Suprapubic skin (tissue), 4 donors: ENCODE measurements at regions not wholly inside any gene's neighbourhood (a gene's known extent, or its start where the extent isn't known, plus 50 kb on each side); places are given as distances from the start of the nearest gene placed in this dataset.
"Not testable (repeated sequence)": the region's sequence is repeated elsewhere in the genome, so short reads cannot be mapped to it uniquely, and the experiment has no call there.

Experiments
- DNase-seq, 2 donors: peaks; one replicate each; pipeline ENCODE4 v3.0.0-alpha.2; 2019; ENCODE audit warnings: low spot score in 2 of 2
- H3K27ac ChIP-seq: fragments of 200-600 bp; sonication (generic); one replicate; pipeline ENCODE4 v1.5.1; 2019
- H3K27me3 ChIP-seq: fragments of 200-600 bp; sonication (generic); one replicate; pipeline ENCODE4 v1.5.1; 2019
- H3K36me3 ChIP-seq: fragments of 200-600 bp; sonication (generic); one replicate; pipeline ENCODE4 v1.5.1; 2019
- H3K4me1 ChIP-seq: fragments of 200-600 bp; sonication (generic); one replicate; pipeline ENCODE4 v1.5.1; 2019
- H3K4me3 ChIP-seq: fragments of 200-600 bp; sonication (generic); one replicate; pipeline ENCODE4 v1.5.1; 2019; ENCODE audit warnings: mild to moderate bottlenecking
- H3K9me3 ChIP-seq: fragments of 200-600 bp; sonication (generic); one replicate; pipeline ENCODE4 v1.5.1; 2019
- EP300 ChIP-seq: sonication (generic); formaldehyde crosslinking; IDR thresholded peaks from one replicate; pipeline ENCODE4 v1.6.1; 2017; ENCODE audit warnings: antibody characterized with exemption
- POLR2A ChIP-seq, 2 donors: fragments of 450-650 bp; IDR thresholded peaks; one replicate each; pipeline ENCODE4 v1.6.1; 2017; ENCODE audit warnings: antibody characterized with exemption in 2 of 2, mild to moderate bottlenecking in 2 of 2, moderate library complexity in 2 of 2
- POLR2AphosphoS5 ChIP-seq, 3 donors: sonication (generic); formaldehyde crosslinking; IDR thresholded peaks; one replicate each; pipeline ENCODE4 v1.6.1; 2017; ENCODE audit warnings: antibody characterized with exemption in 3 of 3
- WGBS: methylation state at CpG from one replicate; pipeline ENCODE4 v1.1.5; 2018; 5-methylcytosine and 5-hydroxymethylcytosine counted together
- TF ChIP-seq, protein P1 (sequence below), 2 donors: fragments of 200-600 bp in 1 of 2; fragments of 450-650 bp in 1 of 2; sonication (generic) in 1 of 2; IDR thresholded peaks; one replicate each; pipeline ENCODE4 v1.5.1; 2016 to 2019; ENCODE audit warnings: antibody characterized with exemption in 2 of 2, mild to moderate bottlenecking in 1 of 2, moderate library complexity in 1 of 2

DNA sequence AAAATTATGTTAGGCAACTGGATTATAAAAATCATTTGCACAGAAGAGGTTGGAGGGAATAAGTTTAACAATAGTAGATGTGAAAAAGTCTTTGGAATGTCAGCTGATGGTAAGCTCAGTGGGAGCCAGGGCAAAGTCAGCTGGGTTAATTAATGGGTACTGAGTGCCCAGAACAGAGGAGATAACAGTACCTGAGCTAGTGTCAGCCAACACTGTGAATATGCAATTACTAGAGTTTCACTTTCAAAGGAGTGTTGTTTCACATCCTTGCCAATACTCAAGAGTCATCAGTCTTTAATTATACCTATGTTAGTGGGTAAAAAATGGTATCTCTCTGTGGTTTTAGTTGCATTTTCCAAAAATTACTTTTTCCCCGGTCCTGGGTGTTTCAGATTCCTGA, 135.1 kb downstream of the KIF4B start:
- no peaks in the 10 kb centered on the region for H3K4me1 ChIP-seq
- H3K27me3 ChIP-seq: no peaks in the 10 kb centered on the region
- no peak overlapping the region for H3K4me3 ChIP-seq
- H3K9me3 ChIP-seq: no peaks in the 10 kb centered on the region
- H3K27ac ChIP-seq: no peak overlapping the region
- no peak for TF ChIP-seq POLR2A (IDR thresholded peaks at IDR 0.05)
- TF ChIP-seq, protein P1, sequence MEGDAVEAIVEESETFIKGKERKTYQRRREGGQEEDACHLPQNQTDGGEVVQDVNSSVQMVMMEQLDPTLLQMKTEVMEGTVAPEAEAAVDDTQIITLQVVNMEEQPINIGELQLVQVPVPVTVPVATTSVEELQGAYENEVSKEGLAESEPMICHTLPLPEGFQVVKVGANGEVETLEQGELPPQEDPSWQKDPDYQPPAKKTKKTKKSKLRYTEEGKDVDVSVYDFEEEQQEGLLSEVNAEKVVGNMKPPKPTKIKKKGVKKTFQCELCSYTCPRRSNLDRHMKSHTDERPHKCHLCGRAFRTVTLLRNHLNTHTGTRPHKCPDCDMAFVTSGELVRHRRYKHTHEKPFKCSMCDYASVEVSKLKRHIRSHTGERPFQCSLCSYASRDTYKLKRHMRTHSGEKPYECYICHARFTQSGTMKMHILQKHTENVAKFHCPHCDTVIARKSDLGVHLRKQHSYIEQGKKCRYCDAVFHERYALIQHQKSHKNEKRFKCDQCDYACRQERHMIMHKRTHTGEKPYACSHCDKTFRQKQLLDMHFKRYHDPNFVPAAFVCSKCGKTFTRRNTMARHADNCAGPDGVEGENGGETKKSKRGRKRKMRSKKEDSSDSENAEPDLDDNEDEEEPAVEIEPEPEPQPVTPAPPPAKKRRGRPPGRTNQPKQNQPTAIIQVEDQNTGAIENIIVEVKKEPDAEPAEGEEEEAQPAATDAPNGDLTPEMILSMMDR (IDR thresholded peaks at IDR 0.05): no peak
- TF ChIP-seq POLR2AphosphoS5 (IDR thresholded peaks at IDR 0.05): no peak
- TF ChIP-seq EP300: no peak
- no peak for DNase-seq
- H3K36me3 ChIP-seq: no peaks in the 10 kb centered on the region
- 55% methylated on average over 1 of the region's 1 CpG for WGBS

DNA sequence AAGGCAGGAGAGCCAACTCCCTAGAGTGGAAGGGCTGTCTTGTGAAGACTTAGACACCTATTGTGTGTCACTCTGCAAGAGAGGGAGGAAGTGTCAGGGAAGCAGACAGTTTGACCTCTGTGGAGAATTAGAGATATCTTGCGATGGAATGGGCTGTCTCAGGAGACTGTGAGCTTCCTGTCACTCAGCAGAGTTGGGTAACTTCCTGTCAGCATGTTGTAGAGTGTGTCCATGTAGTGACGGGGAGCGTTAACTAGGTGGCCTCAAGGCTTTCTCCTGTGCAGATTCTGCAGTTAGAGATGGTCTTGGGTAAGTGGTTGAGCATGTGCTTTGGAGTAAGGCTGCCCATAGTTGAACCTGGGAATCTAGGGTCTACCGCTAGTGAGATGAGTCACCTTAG, 136.5 kb downstream of the KIF4B start:
- DNase-seq: no peak
- H3K27me3 ChIP-seq: no peaks in the 10 kb centered on the region
- no peak overlapping the region for H3K27ac ChIP-seq
- no peak overlapping the region for H3K4me3 ChIP-seq
- H3K9me3 ChIP-seq: no peaks in the 10 kb centered on the region
- WGBS: 67% methylated on average over 4 of the region's 4 CpGs
- TF ChIP-seq, protein P1 (IDR thresholded peaks at IDR 0.05): no peak
- no peak for TF ChIP-seq POLR2A (IDR thresholded peaks at IDR 0.05)
- H3K36me3 ChIP-seq: no peaks in the 10 kb centered on the region
- H3K4me1 ChIP-seq: no peaks in the 10 kb centered on the region

DNA sequence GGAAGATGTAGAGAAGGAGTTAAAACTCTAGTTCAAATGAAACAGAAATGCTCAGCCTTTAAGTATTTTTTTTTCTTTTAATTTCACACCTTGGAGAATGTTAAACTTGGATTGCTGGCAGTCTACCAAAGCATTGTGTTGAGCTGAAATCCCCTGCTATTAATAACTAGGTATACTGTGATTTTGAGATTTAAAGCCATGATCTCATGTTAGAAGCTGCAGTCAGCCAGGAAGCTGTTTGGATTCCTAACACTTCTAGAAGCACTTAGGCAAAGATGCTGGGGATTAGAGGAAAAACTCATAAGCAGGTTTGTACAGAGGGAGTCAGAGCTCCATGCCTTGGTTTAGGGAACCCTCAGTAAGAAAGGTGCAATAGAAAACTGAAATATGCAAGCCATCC, 141.4 kb downstream of the KIF4B start:
- Histone ChIP-seq H3K4me3 (no peak overlapping the region), H3K27me3 (no peaks in the 10 kb centered on the region), H3K4me1 (no peaks in the 10 kb centered on the region), H3K27ac (no peak overlapping the region), H3K36me3 (no peaks in the 10 kb centered on the region), H3K9me3 (no peaks in the 10 kb centered on the region)
- TF ChIP-seq POLR2A (IDR thresholded peaks at IDR 0.05) (no peak), EP300 (no peak), POLR2AphosphoS5 (IDR thresholded peaks at IDR 0.05) (no peak)
- TF ChIP-seq, protein P1 (IDR thresholded peaks at IDR 0.05): no peak
- DNase-seq: no peak

DNA sequence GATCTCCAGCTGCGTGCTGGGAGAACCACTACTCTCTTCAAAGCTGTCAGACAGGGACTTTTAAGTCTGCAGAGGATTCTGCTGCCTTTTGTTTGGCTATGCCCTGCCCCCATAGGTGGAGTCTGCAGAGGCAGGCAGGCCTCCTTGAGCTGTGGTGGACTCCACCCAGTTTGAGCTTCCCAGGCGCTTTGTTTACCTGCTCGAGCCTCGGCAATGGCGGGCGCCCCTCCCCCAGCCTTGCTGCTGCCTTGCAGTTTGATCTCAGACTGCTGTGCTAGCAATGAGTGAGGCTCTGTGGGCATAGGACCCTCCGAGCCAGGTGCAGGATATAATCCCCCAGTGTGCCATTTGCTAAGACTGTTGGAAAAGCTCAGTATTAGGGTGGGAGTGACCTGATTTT, 149.5 kb downstream of the KIF4B start:
- not testable (repeated sequence) for H3K27me3 ChIP-seq, H3K9me3 ChIP-seq, DNase-seq, H3K4me3 ChIP-seq, H3K4me1 ChIP-seq, H3K27ac ChIP-seq, H3K36me3 ChIP-seq
- WGBS: 75% methylated on average over 1 of the region's 7 CpGs

DNA sequence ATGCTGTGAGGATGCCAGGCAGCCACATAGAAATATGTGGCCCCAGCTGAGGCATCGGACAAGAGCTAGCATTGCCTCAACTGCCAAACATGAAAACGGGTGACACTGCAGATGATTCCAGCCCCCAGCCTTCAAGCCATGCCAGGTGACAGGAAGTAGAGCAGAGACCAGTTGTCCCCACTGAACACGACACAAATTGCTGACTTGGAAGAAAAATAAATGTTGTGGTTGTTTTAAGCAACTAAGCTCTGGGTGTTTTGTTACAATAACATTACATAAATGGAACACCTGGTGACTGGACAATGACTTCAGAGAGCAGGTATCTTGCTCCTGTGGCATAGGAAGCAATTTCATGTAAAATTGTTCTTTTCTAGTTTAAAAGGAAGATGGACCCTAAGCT, 154.2 kb downstream of the KIF4B start:
- 79% methylated on average over 3 of the region's 3 CpGs for WGBS
- Histone ChIP-seq H3K4me3 (no peak overlapping the region), H3K27ac (no peak overlapping the region), H3K4me1 (no peaks in the 10 kb centered on the region), H3K9me3 (no peaks in the 10 kb centered on the region), H3K27me3 (no peaks in the 10 kb centered on the region), H3K36me3 (no peaks in the 10 kb centered on the region)
- TF ChIP-seq POLR2AphosphoS5 (IDR thresholded peaks at IDR 0.05) (no peak), POLR2A (IDR thresholded peaks at IDR 0.05) (no peak), EP300 (no peak)
- TF ChIP-seq, protein P1 (IDR thresholded peaks at IDR 0.05): no peak
- no peak for DNase-seq

DNA sequence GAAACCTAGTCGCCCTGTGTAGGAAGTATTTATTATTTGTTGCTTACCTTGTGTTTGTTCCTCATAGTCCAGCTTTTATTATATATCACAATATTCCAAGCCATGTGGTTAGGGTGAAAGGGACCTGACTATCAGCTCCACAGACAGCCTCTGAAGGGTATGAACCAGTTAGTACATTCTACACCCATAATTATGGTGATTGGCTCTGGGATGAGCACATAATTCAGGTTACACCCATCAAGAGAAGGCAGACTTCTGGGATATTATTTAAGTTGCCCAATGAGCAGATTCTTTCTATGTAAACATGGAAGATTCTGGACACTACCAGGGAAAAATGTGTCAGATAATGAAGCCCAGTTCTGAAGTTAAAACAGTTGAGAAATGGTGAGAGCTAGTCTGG, 168.0 kb downstream of the KIF4B start:
- no peak for DNase-seq
- H3K4me3 ChIP-seq: no peak overlapping the region
- TF ChIP-seq, protein P1 (IDR thresholded peaks at IDR 0.05): no peak
- TF ChIP-seq EP300 (no peak), POLR2AphosphoS5 (IDR thresholded peaks at IDR 0.05) (no peak), POLR2A (IDR thresholded peaks at IDR 0.05) (no peak)
- H3K36me3 ChIP-seq: no peaks in the 10 kb centered on the region
- no peaks in the 10 kb centered on the region for H3K4me1 ChIP-seq
- 86% methylated on average over 1 of the region's 1 CpG for WGBS
- peaks cover 19% of the 10 kb centered on the region for H3K9me3 ChIP-seq
- no peaks in the 10 kb centered on the region for H3K27me3 ChIP-seq
- no peak overlapping the region for H3K27ac ChIP-seq
